ENCODE measurements at regions not wholly inside any gene's neighbourhood (a gene's known extent, or its start where the extent isn't known, plus 50 kb on each side); places are given as distances from the start of the nearest gene placed in this dataset.

DNA sequence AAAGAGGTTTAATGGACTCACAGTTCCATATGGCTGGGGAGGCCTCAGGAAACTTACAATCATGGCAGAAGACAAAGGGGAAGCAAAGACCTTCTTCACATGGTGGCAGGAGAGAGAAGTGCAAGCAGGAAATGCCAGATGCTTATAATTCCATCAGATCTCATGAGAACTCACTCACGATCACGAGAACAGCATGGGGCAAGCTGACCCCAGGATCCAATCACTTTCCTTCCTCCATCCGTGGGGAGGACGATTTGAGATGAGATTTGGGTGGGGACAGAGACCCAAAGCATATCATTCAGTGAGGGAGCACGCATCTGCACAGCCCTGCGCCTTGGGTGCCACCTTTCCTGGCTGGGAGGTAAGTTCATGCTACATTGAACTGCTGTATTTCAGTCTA lies 234.1 kb upstream of the ATP10A start:
- TF ChIP-seq, protein P1, sequence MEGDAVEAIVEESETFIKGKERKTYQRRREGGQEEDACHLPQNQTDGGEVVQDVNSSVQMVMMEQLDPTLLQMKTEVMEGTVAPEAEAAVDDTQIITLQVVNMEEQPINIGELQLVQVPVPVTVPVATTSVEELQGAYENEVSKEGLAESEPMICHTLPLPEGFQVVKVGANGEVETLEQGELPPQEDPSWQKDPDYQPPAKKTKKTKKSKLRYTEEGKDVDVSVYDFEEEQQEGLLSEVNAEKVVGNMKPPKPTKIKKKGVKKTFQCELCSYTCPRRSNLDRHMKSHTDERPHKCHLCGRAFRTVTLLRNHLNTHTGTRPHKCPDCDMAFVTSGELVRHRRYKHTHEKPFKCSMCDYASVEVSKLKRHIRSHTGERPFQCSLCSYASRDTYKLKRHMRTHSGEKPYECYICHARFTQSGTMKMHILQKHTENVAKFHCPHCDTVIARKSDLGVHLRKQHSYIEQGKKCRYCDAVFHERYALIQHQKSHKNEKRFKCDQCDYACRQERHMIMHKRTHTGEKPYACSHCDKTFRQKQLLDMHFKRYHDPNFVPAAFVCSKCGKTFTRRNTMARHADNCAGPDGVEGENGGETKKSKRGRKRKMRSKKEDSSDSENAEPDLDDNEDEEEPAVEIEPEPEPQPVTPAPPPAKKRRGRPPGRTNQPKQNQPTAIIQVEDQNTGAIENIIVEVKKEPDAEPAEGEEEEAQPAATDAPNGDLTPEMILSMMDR (IDR thresholded peaks at IDR 0.05; ENCODE audit: poor library complexity, severe bottlenecking), result no peak
- TF ChIP-seq SMC3 (conservative IDR thresholded peaks at IDR 0.05; ENCODE audit: poor library complexity) (no peak), RAD21 (conservative IDR thresholded peaks at IDR 0.05) (no peak), TAF1 (IDR thresholded peaks at IDR 0.05; ENCODE audit: low read depth) (no peak)

Measured in neural cell (in vitro differentiated cells).